ENCODE measurements at regions not wholly inside any gene's neighbourhood (a gene's known extent, or its start where the extent isn't known, plus 50 kb on each side); places are given as distances from the start of the nearest gene placed in this dataset.
A peak's percentile ranks its signal among the peaks of the same experiment; 100 is the strongest.

DNA sequence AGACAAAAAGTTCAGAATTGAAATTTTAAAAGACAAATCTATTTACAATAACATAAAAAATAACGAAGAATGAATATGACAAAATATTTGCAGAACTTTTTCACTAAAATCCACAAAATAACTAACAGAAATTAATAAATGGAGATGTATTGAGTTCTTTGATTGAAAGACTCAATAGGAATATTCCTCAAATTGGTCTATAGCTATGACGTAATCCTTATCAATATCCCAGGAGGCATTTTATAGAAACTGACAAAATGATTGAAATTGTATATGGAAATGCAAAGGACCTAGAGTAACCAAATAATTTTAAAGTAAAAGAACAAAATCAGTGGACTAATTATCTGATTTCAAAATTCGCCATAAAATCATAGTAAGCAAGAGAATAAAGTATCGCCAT is 328.7 kb downstream of the MED10 start:
- H3K36me3 ChIP-seq (ENCODE audit: control insufficient read depth in 2 of 3, insufficient read depth in 3 of 3, low read length in 3 of 3): no peaks in the 10 kb centered on the region
- H3K9ac ChIP-seq (ENCODE audit: low read length in 3 of 3): no peak overlapping the region
- DNase-seq (no peak), FAIRE-seq (no peak)
- intact Hi-C loops (cut with DNase I): no loop called here
- H3K27me3 ChIP-seq (ENCODE audit: control insufficient read depth, insufficient read depth, low read length): no peaks in the 10 kb centered on the region
- H3K4me1 ChIP-seq (ENCODE audit: control insufficient read depth in 2 of 3, insufficient read depth in 2 of 3, low read depth in 1 of 3, low read length in 3 of 3): no peaks in the 10 kb centered on the region
- H3K27ac ChIP-seq (ENCODE audit: low read depth in 2 of 2, low read length in 2 of 2): no peak overlapping the region
- TF ChIP-seq, protein P1, sequence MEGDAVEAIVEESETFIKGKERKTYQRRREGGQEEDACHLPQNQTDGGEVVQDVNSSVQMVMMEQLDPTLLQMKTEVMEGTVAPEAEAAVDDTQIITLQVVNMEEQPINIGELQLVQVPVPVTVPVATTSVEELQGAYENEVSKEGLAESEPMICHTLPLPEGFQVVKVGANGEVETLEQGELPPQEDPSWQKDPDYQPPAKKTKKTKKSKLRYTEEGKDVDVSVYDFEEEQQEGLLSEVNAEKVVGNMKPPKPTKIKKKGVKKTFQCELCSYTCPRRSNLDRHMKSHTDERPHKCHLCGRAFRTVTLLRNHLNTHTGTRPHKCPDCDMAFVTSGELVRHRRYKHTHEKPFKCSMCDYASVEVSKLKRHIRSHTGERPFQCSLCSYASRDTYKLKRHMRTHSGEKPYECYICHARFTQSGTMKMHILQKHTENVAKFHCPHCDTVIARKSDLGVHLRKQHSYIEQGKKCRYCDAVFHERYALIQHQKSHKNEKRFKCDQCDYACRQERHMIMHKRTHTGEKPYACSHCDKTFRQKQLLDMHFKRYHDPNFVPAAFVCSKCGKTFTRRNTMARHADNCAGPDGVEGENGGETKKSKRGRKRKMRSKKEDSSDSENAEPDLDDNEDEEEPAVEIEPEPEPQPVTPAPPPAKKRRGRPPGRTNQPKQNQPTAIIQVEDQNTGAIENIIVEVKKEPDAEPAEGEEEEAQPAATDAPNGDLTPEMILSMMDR (IDR thresholded peaks at IDR 0.05; ENCODE audit: borderline replicate concordance, extremely low read depth, insufficient read depth): no peak
- H3K9me3 ChIP-seq (ENCODE audit: control insufficient read depth in 2 of 3, insufficient read depth in 1 of 3, low read length in 3 of 3): no peaks in the 10 kb centered on the region
- no peak overlapping the region for H3K4me3 ChIP-seq (ENCODE audit: low read length in 3 of 3)

DNA sequence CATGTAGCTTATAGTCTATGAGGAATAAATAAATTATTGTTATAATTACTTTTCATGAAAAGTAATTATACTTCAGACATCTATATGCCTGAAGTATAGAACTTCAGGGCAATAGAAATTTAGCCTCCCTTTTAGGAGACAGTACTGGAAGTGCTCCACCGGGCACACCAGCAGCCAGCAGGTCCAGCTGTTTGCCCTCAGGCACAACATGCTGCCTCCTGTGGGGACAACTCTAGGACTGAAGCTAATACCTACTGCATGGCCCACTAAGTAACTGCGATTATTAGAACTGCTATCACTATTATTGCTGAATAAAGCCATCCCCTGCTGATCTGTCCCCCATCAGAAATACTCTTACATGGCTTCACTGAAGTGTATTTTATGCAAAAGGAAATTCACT is 329.6 kb downstream of the MED10 start:
- no peaks in the 10 kb centered on the region for H3K9me3 ChIP-seq (ENCODE audit: control insufficient read depth in 2 of 3, insufficient read depth in 1 of 3, low read length in 3 of 3)
- DNase-seq (no peak), FAIRE-seq (no peak)
- no peak overlapping the region for H3K27ac ChIP-seq (ENCODE audit: low read depth in 2 of 2, low read length in 2 of 2)
- TF ChIP-seq, protein P1 (IDR thresholded peaks at IDR 0.05; ENCODE audit: borderline replicate concordance, extremely low read depth, insufficient read depth): no peak
- no peak overlapping the region for H3K4me3 ChIP-seq (ENCODE audit: low read length in 3 of 3)
- no peaks in the 10 kb centered on the region for H3K27me3 ChIP-seq (ENCODE audit: control insufficient read depth, insufficient read depth, low read length)
- no peaks in the 10 kb centered on the region for H3K36me3 ChIP-seq (ENCODE audit: control insufficient read depth in 2 of 3, insufficient read depth in 3 of 3, low read length in 3 of 3)
- H3K4me1 ChIP-seq (ENCODE audit: control insufficient read depth in 2 of 3, insufficient read depth in 2 of 3, low read depth in 1 of 3, low read length in 3 of 3): no peaks in the 10 kb centered on the region
- H3K9ac ChIP-seq (ENCODE audit: low read length in 3 of 3): no peak overlapping the region
- intact Hi-C loops (cut with DNase I): no loop called here

DNA sequence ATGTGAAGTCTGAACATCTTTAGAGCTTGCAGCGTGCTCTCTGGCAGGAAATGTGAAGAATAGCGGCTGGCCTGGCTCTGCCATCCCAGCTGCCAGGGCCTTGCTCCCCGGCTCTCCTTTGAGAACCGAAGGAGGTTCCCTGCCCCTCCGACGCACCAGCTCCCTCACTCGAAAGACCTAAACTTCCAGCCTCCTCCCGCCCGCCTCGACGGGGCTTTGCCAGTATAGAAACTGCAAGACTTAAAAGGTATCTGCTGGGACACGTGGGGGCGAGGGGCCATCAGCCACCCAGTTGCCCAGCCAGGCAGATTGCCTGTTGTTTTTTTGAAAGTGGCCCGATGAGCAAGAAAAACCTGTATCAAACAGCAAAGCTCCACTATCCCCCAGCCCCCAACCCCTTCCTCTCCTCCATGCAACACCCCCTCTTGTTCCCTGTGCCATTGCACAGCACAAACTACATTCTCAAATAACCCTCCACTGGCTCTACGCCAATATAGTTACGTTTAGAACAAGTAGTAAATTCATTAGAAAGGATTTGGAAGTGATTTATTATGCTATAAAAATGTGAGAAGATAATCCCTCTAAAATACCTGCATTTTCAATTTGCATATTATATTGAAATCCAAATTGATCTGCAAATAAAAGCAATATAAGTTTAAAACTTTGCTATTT is 331.9 kb downstream of the MED10 start:
- Histone ChIP-seq H3K27me3 (ENCODE audit: control insufficient read depth, insufficient read depth, low read length) (no peaks in the 10 kb centered on the region), H3K9me3 (ENCODE audit: control insufficient read depth in 2 of 3, insufficient read depth in 1 of 3, low read length in 3 of 3) (no peaks in the 10 kb centered on the region), H3K27ac (ENCODE audit: low read depth in 2 of 2, low read length in 2 of 2) (no peak overlapping the region), H3K36me3 (ENCODE audit: control insufficient read depth in 2 of 3, insufficient read depth in 3 of 3, low read length in 3 of 3) (no peaks in the 10 kb centered on the region), H3K4me1 (ENCODE audit: control insufficient read depth in 2 of 3, insufficient read depth in 2 of 3, low read depth in 1 of 3, low read length in 3 of 3) (no peaks in the 10 kb centered on the region), H3K9ac (ENCODE audit: low read length in 3 of 3) (no peak overlapping the region), H3K4me3 (ENCODE audit: low read length in 3 of 3) (no peak overlapping the region)
- DNase-seq (peak in 2 of 5 donors; percentile 27 to 56), FAIRE-seq (no peak)
- TF ChIP-seq, protein P1 (IDR thresholded peaks at IDR 0.05; ENCODE audit: borderline replicate concordance, extremely low read depth, insufficient read depth): no peak
- intact Hi-C loops (cut with DNase I): no loop called here
